Mesenchymal stem cell (in vitro differentiated cells and primary cell): ENCODE measurements at regions not wholly inside any gene's neighbourhood (a gene's known extent, or its start where the extent isn't known, plus 50 kb on each side); places are given as distances from the start of the nearest gene placed in this dataset.

Source experiments
- DNase-seq: peaks from one replicate; pipeline ENCODE4 v3.0.0-alpha.2; 2013
- H2AFZ ChIP-seq: one replicate; pipeline ENCODE4 v1.6.1; 2013; ENCODE audit warnings: low read depth, mild to moderate bottlenecking, control low read depth, inconsistent platforms, low read length, moderate library complexity
- H2AK5ac ChIP-seq: 2 replicates; pipeline ENCODE4 v1.6.1; 2013; ENCODE audit warnings: low read length, moderate library complexity, mild to moderate bottlenecking, inconsistent platforms; ENCODE audit not compliant: severe bottlenecking
- H2BK120ac ChIP-seq: one replicate; pipeline ENCODE4 v1.6.1; 2013; ENCODE audit warnings: low read depth, mild to moderate bottlenecking, inconsistent platforms, low read length, moderate library complexity
- H2BK12ac ChIP-seq, 2 experiments: one replicate each; pipeline ENCODE4 v1.6.1; 2013; ENCODE audit warnings: inconsistent platforms in 2 of 2, low read length in 2 of 2, mild to moderate bottlenecking in 2 of 2, moderate library complexity in 2 of 2, control low read depth in 1 of 2
- H2BK15ac ChIP-seq: one replicate; pipeline ENCODE4 v1.6.1; 2013; ENCODE audit warnings: mild to moderate bottlenecking, low read depth, inconsistent platforms; ENCODE audit not compliant: poor library complexity, severe bottlenecking
- H2BK5ac ChIP-seq: 2 replicates; pipeline ENCODE4 v1.6.1; 2013; ENCODE audit warnings: low read depth, mild to moderate bottlenecking, low read length, control low read depth, inconsistent platforms; ENCODE audit not compliant: poor library complexity, severe bottlenecking
- H3K14ac ChIP-seq, 2 experiments: one replicate each; pipeline ENCODE4 v1.6.1; 2013; ENCODE audit warnings: inconsistent platforms in 2 of 2, low read length in 2 of 2, control low read depth in 1 of 2, mild to moderate bottlenecking in 1 of 2, moderate library complexity in 1 of 2
- H3K18ac ChIP-seq, 2 experiments: one replicate each; pipeline ENCODE4 v1.6.1; 2013; ENCODE audit warnings: inconsistent platforms in 2 of 2, low read length in 2 of 2, control low read depth in 1 of 2, low read depth in 1 of 2, mild to moderate bottlenecking in 1 of 2
- H3K23ac ChIP-seq, 2 experiments: one replicate each; pipeline ENCODE4 v1.6.1; 2013; ENCODE audit warnings: inconsistent platforms in 2 of 2, low read length in 2 of 2, mild to moderate bottlenecking in 2 of 2, moderate library complexity in 2 of 2, control low read depth in 1 of 2
- H3K27ac ChIP-seq: 2 replicates; pipeline ENCODE4 v1.5.1; 2013; ENCODE audit warnings: mild to moderate bottlenecking, moderate library complexity, low read length, control low read depth, inconsistent platforms; ENCODE audit not compliant: poor library complexity, severe bottlenecking
- H3K27me3 ChIP-seq, 2 experiments: 2 replicates each; pipeline versions ENCODE4 v1.6.1 to v1.7.0; 2013; ENCODE audit warnings: low read length in 2 of 2, mild to moderate bottlenecking in 2 of 2, moderate library complexity in 2 of 2, control low read depth in 1 of 2, inconsistent platforms in 1 of 2; ENCODE audit not compliant: control insufficient read depth in 1 of 2, insufficient read depth in 1 of 2
- H3K36me3 ChIP-seq, 2 experiments: 2 replicates each; pipeline versions ENCODE4 v1.6.1 to v1.7.0; 2013; ENCODE audit warnings: low read length in 2 of 2, control low read depth in 1 of 2, inconsistent platforms in 1 of 2, low read depth in 1 of 2, mild to moderate bottlenecking in 1 of 2; ENCODE audit not compliant: insufficient read depth in 2 of 2, control insufficient read depth in 1 of 2
- H3K4ac ChIP-seq, 2 experiments: one replicate each; pipeline ENCODE4 v1.6.1; 2013; ENCODE audit warnings: inconsistent platforms in 2 of 2, low read length in 2 of 2, mild to moderate bottlenecking in 2 of 2, moderate library complexity in 2 of 2, control low read depth in 1 of 2, low read depth in 1 of 2
- H3K4me1 ChIP-seq: 2 replicates; pipeline ENCODE4 v1.6.1; 2013; ENCODE audit warnings: low read depth, low read length, control low read depth; ENCODE audit not compliant: control insufficient read depth, insufficient read depth
- H3K4me2 ChIP-seq: 2 replicates; pipeline ENCODE4 v1.6.1; 2013; ENCODE audit warnings: low read length, mild to moderate bottlenecking, inconsistent platforms; ENCODE audit not compliant: poor library complexity, severe bottlenecking
- H3K4me3 ChIP-seq, 2 experiments: 2 replicates each; pipeline versions ENCODE4 v1.5.1 to v1.7.0; 2013; ENCODE audit warnings: low read length in 2 of 2, mild to moderate bottlenecking in 2 of 2, control low read depth in 1 of 2, low read depth in 1 of 2; ENCODE audit not compliant: insufficient read depth in 1 of 2
- H3K79me1 ChIP-seq: replicated peaks from 2 replicates; pipeline ENCODE4 v1.6.1; 2013; ENCODE audit warnings: mild to moderate bottlenecking, control low read depth, low read length, inconsistent platforms; ENCODE audit not compliant: poor library complexity, severe bottlenecking
- H3K9ac ChIP-seq: 2 replicates; pipeline ENCODE4 v1.7.0; 2013; ENCODE audit warnings: mild to moderate bottlenecking, low read length, moderate library complexity
- H3K9me3 ChIP-seq: 2 replicates; pipeline ENCODE4 v1.7.0; 2013; ENCODE audit warnings: mild to moderate bottlenecking, low read length; ENCODE audit not compliant: control insufficient read depth
- H4K8ac ChIP-seq: one replicate; pipeline ENCODE4 v1.6.1; 2013; ENCODE audit warnings: inconsistent platforms, mild to moderate bottlenecking, low read length, moderate library complexity
- H4K91ac ChIP-seq: one replicate; pipeline ENCODE4 v1.6.1; 2013; ENCODE audit warnings: mild to moderate bottlenecking, low read length, inconsistent platforms
- WGBS: methylation state at CpG from one replicate; pipeline ENCODE4 v1.1.7; 2013; ENCODE audit warnings: mixed read lengths; 5-methylcytosine and 5-hydroxymethylcytosine counted together

DNA sequence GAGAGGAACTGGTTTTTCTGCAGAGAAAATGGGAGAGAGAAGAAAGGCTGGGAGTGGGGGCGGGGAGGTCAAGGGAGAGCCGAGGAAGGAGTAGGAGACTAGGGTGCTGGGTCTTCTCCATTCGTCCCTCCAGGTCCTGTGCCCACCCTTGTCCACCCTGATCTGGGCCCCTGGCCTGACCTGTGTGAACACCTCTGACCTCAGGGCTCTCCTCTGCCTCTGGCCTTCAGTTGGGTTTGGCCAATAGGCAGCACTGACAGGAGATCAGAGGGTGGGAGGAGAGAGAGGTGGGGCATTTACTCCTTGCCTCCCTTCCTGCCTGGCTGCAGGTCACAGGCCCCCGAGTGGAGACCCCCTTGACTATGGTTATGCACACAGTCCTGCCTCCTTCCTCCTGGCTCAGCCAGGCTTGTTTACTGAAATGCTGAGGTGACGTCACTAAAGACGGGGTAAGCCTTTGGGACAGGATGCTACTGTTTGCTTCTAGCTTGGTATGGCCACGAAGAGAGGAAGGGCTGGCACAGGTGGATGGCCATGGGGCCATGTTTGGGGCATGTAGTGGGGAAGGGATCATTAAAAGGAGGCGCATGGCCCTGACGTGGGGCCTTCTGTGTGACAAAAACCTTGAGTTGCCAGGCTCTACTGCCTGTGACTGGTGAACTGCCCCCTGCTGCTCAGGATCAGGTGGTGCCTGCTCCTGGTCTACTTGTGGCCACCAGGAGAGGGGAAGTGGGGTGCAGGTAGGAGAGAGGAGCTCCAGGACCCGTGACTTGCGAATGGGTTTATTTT, 248.7 kb upstream of the CSF3R start:
- 73% methylated on average over 9 of the region's 11 CpGs for WGBS
- no peak overlapping the region for H2AK5ac ChIP-seq

DNA sequence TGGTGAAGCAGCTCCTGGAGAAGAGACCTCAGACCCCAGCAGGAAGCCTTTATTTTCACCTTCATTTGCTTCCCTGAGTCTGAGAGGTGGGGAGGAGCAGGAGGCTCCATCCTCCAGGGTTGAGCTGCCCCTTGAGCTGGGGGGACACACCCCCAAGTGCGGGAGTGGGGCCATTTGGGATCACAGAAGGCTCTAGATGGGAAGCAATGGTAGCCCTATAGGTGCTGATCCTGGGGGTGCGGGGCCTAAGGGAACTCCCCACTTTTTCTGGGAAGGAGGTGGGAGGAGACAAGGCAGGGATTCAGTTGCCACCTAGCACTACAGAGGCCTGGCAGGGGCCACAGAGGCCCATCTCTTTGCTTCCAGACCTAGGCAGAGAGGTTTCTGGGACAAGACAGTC, 247.9 kb upstream of the CSF3R start:
- H3K36me3 ChIP-seq, result no peaks in the 10 kb centered on the region
- H2BK120ac ChIP-seq, result no peak overlapping the region
- H2AFZ ChIP-seq, result no peak overlapping the region
- no peak overlapping the region for H3K9ac ChIP-seq
- H4K8ac ChIP-seq, result no peak overlapping the region
- no peak overlapping the region for H3K27ac ChIP-seq
- 78% methylated on average over 2 of the region's 2 CpGs for WGBS
- H3K4me2 ChIP-seq, result no peak overlapping the region
- H3K14ac ChIP-seq, result no peak overlapping the region
- H4K91ac ChIP-seq, result no peak overlapping the region
- no peak overlapping the region for H3K4me3 ChIP-seq
- H3K9me3 ChIP-seq, result no peaks in the 10 kb centered on the region
- H3K23ac ChIP-seq, result no peak overlapping the region
- no peak for DNase-seq
- H2BK15ac ChIP-seq, result no peak overlapping the region
- H2BK12ac ChIP-seq, result no peak overlapping the region
- H2AK5ac ChIP-seq, result no peak overlapping the region
- no peak overlapping the region for H2BK5ac ChIP-seq
- H3K27me3 ChIP-seq, result no peaks in the 10 kb centered on the region
- no peaks in the 10 kb centered on the region for H3K4me1 ChIP-seq
- no peaks in the 10 kb centered on the region for H3K79me1 ChIP-seq
- no peak overlapping the region for H3K18ac ChIP-seq
- H3K4ac ChIP-seq, result no peak overlapping the region

More for the DNA sequence above, 248.7 kb upstream of the CSF3R start:
- Histone ChIP-seq H4K91ac (no peak overlapping the region), H2BK120ac (no peak overlapping the region), H3K9ac (no peak overlapping the region), H2AFZ (no peak overlapping the region), H3K14ac (no peak overlapping the region), H3K27ac (no peak overlapping the region), H4K8ac (no peak overlapping the region), H3K36me3 (no peaks in the 10 kb centered on the region), H3K4me3 (no peak overlapping the region), H3K9me3 (no peaks in the 10 kb centered on the region), H3K79me1 (no peaks in the 10 kb centered on the region), H2BK12ac (no peak overlapping the region), H3K27me3 (peaks cover 0 to 5% of the 10 kb centered on the region in 2 experiments), H3K4me1 (no peaks in the 10 kb centered on the region), H2BK5ac (no peak overlapping the region), H3K4me2 (no peak overlapping the region), H2BK15ac (no peak overlapping the region), H3K18ac (no peak overlapping the region), H3K23ac (no peak overlapping the region), H3K4ac (no peak overlapping the region)
- no peak for DNase-seq

DNA sequence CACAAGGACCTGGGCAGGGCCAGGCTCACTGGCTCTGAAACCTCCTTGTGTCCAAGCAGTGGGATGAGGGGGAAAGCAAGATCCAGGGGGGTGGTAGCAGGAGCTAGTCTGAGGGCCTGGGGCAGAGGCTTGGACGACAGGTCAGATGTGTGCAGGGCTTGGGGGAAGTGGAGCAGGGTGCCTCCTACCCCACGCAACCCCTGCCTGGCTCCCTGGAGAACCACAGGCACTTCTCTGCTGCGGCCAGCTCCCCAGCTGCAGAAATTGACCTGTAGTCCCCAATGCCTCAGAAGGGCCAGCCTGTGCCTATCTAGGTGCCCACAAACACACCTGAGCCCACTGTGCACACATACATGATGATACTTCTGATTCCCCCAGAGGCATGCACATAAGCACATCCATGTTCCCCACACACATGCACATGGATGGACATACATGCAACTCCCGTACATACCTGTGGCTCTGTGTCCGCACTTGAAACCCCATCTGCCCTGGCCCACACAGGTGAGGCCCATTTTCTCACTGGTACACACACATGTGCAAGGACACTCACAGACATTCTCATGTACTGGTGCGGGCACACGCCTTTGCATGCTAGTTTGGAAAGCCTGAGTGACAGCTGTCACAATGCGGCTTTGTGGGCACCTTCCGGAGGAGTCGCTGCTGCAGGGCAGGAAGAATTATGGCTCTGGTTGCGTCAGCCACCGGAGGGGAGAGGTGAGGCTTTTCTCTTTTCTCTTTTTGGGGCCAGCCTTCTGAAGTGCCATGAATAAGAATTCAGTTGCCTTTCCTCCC, 247.2 kb upstream of the CSF3R start:
- Histone ChIP-seq H2BK120ac (no peak overlapping the region), H4K8ac (no peak overlapping the region)

DNA sequence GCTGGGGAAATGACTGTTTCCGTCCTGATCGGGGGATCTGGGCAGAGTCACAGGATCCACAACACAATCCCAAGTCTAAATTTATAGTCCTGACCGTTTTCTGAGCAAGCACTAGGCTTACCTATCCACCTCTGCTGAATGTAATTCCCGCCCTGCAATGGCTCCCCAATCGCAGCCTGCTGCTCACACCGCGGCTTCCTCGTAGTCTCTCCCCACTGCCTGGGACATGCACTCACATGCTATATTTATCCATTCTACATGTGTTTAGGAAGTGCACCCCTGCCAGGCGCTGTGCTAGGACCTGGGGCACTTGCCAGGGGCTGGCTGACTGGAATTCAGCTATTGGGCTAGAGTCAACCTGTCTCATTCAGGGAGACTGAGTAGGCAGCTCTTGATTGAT, 246.6 kb upstream of the CSF3R start:
- Histone ChIP-seq H3K79me1 (no peaks in the 10 kb centered on the region), H4K91ac (no peak overlapping the region), H3K27me3 (no peaks in the 10 kb centered on the region), H3K9me3 (no peaks in the 10 kb centered on the region), H2BK5ac (no peak overlapping the region), H3K4me3 (peak overlapping the region in 1 of 2 experiments; percentile 5), H3K4ac (no peak overlapping the region), H3K14ac (no peak overlapping the region), H3K4me2 (no peak overlapping the region), H3K4me1 (no peaks in the 10 kb centered on the region), H3K18ac (no peak overlapping the region), H4K8ac (no peak overlapping the region), H2AFZ (no peak overlapping the region), H3K23ac (no peak overlapping the region), H3K9ac (no peak overlapping the region), H2BK15ac (no peak overlapping the region), H2BK12ac (no peak overlapping the region), H3K36me3 (no peaks in the 10 kb centered on the region), H2BK120ac (no peak overlapping the region), H2AK5ac (no peak overlapping the region), H3K27ac (no peak overlapping the region)
- DNase-seq, result no peak
- WGBS, result 78% methylated on average over 9 of the region's 9 CpGs

More for the DNA sequence above, 247.2 kb upstream of the CSF3R start:
- no peak for DNase-seq
- no peak overlapping the region for H2BK15ac ChIP-seq
- H2AFZ ChIP-seq, result no peak overlapping the region
- H2BK12ac ChIP-seq, result no peak overlapping the region
- no peaks in the 10 kb centered on the region for H3K9me3 ChIP-seq
- no peak overlapping the region for H4K91ac ChIP-seq
- H3K4me1 ChIP-seq, result no peaks in the 10 kb centered on the region
- no peak overlapping the region for H3K27ac ChIP-seq
- no peaks in the 10 kb centered on the region for H3K36me3 ChIP-seq
- H3K4ac ChIP-seq, result no peak overlapping the region
- no peak overlapping the region for H3K9ac ChIP-seq
- H3K23ac ChIP-seq, result no peak overlapping the region
- H2AK5ac ChIP-seq, result no peak overlapping the region
- no peak overlapping the region for H3K4me2 ChIP-seq
- no peak overlapping the region for H3K18ac ChIP-seq
- no peak overlapping the region for H3K14ac ChIP-seq
- 78% methylated on average over 11 of the region's 12 CpGs for WGBS
- no peaks in the 10 kb centered on the region for H3K79me1 ChIP-seq
- H3K27me3 ChIP-seq, result no peaks in the 10 kb centered on the region
- H3K4me3 ChIP-seq, result no peak overlapping the region
- H2BK5ac ChIP-seq, result no peak overlapping the region
